ENCODE measurements at regions not wholly inside any gene's neighbourhood (a gene's known extent, or its start where the extent isn't known, plus 50 kb on each side); places are given as distances from the start of the nearest gene placed in this dataset.
A peak's percentile ranks its signal among the peaks of the same experiment; 100 is the strongest.

DNA sequence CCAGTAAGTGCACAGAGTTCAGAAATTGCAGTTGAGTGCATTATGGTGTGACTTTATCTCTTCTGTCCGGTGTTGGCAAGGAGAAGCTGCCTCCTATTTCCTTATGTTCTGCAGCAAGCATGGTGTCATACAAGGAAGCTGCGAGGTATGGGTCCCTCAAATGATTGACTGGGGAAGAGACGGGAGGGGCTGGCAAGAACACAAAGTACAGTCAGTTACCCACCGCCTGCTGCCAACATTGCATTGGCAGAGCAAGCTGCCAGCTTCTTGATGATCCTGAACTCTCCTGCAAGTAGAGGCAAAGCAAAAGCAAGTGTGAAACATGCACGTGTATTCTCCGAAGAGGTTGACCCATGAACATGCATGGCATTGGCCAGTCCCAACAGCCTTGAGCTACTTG, 1013.6 kb downstream of the UQCRFS1 start:
- TF ChIP-seq, protein P1, sequence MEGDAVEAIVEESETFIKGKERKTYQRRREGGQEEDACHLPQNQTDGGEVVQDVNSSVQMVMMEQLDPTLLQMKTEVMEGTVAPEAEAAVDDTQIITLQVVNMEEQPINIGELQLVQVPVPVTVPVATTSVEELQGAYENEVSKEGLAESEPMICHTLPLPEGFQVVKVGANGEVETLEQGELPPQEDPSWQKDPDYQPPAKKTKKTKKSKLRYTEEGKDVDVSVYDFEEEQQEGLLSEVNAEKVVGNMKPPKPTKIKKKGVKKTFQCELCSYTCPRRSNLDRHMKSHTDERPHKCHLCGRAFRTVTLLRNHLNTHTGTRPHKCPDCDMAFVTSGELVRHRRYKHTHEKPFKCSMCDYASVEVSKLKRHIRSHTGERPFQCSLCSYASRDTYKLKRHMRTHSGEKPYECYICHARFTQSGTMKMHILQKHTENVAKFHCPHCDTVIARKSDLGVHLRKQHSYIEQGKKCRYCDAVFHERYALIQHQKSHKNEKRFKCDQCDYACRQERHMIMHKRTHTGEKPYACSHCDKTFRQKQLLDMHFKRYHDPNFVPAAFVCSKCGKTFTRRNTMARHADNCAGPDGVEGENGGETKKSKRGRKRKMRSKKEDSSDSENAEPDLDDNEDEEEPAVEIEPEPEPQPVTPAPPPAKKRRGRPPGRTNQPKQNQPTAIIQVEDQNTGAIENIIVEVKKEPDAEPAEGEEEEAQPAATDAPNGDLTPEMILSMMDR (IDR thresholded peaks at IDR 0.05): no peak
- peak in 1 of 2 donors; percentile 11 for TF ChIP-seq POLR2AphosphoS5 (IDR thresholded peaks at IDR 0.05; ENCODE audit: insufficient read depth in 1 of 2, low read depth in 1 of 2)
- H3K4me3 ChIP-seq: no peak overlapping the region
- no peak overlapping the region for H3K27ac ChIP-seq
- no peaks in the 10 kb centered on the region for H3K27me3 ChIP-seq
- no peaks in the 10 kb centered on the region for H3K36me3 ChIP-seq
- intact Hi-C loops (cut with DNase I): no loop called here
- H3K9me3 ChIP-seq: no peaks in the 10 kb centered on the region
- no peak for DNase-seq (ENCODE audit: extremely low spot score in 2 of 2)
- H3K4me1 ChIP-seq: no peaks in the 10 kb centered on the region

DNA sequence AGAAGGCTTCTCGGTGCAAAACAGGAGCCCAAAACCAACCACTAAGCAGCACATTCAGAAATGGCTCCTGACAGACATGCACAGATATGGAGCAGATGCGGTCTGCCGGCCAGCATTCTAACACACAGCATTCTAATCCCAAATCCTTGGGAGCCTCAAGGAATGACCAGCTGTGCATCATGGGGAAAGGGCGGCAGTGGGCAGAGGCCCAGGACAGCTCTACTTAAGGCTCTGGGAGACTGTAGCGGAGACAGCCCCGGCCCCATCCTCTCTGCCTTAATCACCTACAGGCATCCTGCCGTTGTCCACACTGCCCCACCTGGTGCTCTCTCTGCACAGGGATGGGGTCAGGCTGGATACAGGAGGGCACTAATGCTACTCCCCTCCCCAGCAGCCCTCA, 1016.0 kb downstream of the UQCRFS1 start:
- Histone ChIP-seq H3K27ac (no peak overlapping the region), H3K9me3 (no peaks in the 10 kb centered on the region), H3K4me3 (no peak overlapping the region), H3K27me3 (no peaks in the 10 kb centered on the region), H3K4me1 (no peaks in the 10 kb centered on the region), H3K36me3 (no peaks in the 10 kb centered on the region)
- no peak for TF ChIP-seq POLR2A (IDR thresholded peaks at IDR 0.05)
- TF ChIP-seq POLR2AphosphoS5 (IDR thresholded peaks at IDR 0.05; ENCODE audit: insufficient read depth in 1 of 2, low read depth in 1 of 2): no peak
- TF ChIP-seq, protein P1 (IDR thresholded peaks at IDR 0.05): no peak
- intact Hi-C loops (cut with DNase I): no loop called here
- no peak for DNase-seq (ENCODE audit: extremely low spot score in 2 of 2)

DNA sequence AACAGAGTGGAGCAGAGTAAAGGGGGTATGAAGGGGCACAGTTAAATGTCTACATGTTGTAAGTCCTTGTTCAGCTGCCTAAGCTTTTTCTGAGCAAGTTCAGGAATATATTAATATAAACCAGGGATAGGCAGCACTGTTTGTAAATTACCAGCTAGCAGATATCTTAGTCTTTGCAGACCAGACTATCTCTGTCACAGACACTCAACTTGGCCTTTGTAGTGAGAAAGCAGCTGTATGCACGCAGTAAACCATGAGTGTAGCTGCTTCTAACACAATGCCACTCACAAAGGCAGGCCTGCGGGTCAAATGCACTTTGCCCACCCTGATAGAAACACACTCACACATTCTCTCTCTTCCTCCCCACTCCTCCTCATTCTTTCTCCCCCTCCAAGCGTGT, 1016.9 kb downstream of the UQCRFS1 start:
- TF ChIP-seq POLR2A (IDR thresholded peaks at IDR 0.05) (no peak), POLR2AphosphoS5 (IDR thresholded peaks at IDR 0.05; ENCODE audit: insufficient read depth in 1 of 2, low read depth in 1 of 2) (no peak)
- TF ChIP-seq, protein P1 (IDR thresholded peaks at IDR 0.05): no peak
- no peaks in the 10 kb centered on the region for H3K9me3 ChIP-seq
- H3K27me3 ChIP-seq: no peaks in the 10 kb centered on the region
- no peak overlapping the region for H3K4me3 ChIP-seq
- H3K4me1 ChIP-seq: no peaks in the 10 kb centered on the region
- H3K27ac ChIP-seq: no peak overlapping the region
- no peak for DNase-seq (ENCODE audit: extremely low spot score in 2 of 2)
- intact Hi-C loops (cut with DNase I): no loop called here
- no peaks in the 10 kb centered on the region for H3K36me3 ChIP-seq

DNA sequence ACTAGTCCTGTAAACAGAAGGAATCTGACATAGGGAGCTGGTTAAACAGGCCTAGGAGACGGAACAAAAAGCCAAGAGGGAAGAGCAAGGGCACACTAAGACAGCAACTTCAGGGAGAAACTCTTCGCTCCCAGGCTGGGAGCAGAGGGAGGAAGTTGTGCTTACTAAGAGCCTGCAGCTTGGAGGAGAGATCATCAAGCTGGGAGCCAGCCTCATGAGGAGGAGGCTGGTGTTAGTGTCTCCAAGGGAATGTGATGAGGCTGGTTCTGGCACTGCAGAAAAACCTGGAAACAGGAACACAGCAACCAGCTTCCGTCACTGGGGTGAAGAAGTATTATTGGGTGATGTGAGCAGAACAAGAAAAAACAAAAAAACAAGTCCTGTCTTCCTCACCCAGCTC, 1027.3 kb downstream of the UQCRFS1 start:
- DNase-seq (ENCODE audit: extremely low spot score in 2 of 2): no peak

DNA sequence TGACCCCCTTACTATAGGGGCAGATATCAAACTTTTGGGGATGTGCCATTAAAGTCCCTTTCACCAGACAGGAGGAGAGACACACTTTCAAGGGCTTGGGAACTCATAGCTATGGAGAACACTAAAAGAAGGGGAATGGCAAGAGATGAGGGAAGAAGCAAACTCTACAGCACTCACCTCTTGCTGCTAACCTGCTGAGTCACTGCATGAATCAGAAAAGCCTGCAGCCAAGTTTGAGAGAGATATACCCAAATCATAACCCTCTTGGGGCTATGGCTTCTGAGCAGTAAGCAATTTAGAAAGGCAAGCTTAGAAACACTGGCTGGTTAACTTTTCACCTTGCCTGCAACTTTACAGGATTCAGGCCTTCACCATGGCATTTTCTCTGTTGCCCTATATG, 1028.0 kb downstream of the UQCRFS1 start:
- TF ChIP-seq POLR2A (IDR thresholded peaks at IDR 0.05) (no peak), POLR2AphosphoS5 (IDR thresholded peaks at IDR 0.05; ENCODE audit: insufficient read depth in 1 of 2, low read depth in 1 of 2) (no peak)
- TF ChIP-seq, protein P1 (IDR thresholded peaks at IDR 0.05): no peak
- no peaks in the 10 kb centered on the region for H3K27me3 ChIP-seq
- no peak for DNase-seq (ENCODE audit: extremely low spot score in 2 of 2)
- H3K36me3 ChIP-seq: no peaks in the 10 kb centered on the region
- H3K4me3 ChIP-seq: no peak overlapping the region
- H3K9me3 ChIP-seq: no peaks in the 10 kb centered on the region
- H3K27ac ChIP-seq: no peak overlapping the region
- intact Hi-C loops (cut with DNase I): no loop called here
- H3K4me1 ChIP-seq: no peaks in the 10 kb centered on the region

More for the DNA sequence above, 1027.3 kb downstream of the UQCRFS1 start:
- H3K9me3 ChIP-seq: no peaks in the 10 kb centered on the region
- intact Hi-C loops (cut with DNase I): no loop called here
- no peaks in the 10 kb centered on the region for H3K27me3 ChIP-seq
- no peaks in the 10 kb centered on the region for H3K4me1 ChIP-seq
- no peaks in the 10 kb centered on the region for H3K36me3 ChIP-seq
- H3K4me3 ChIP-seq: no peak overlapping the region
- H3K27ac ChIP-seq: no peak overlapping the region
- TF ChIP-seq POLR2AphosphoS5 (IDR thresholded peaks at IDR 0.05; ENCODE audit: insufficient read depth in 1 of 2, low read depth in 1 of 2) (no peak), POLR2A (IDR thresholded peaks at IDR 0.05) (no peak)
- TF ChIP-seq, protein P1 (IDR thresholded peaks at IDR 0.05): no peak

Data from vagina (tissue), 2 donors.